SK-N-SH (cell line): ENCODE measurements at regions not wholly inside any gene's neighbourhood (a gene's known extent, or its start where the extent isn't known, plus 50 kb on each side); places are given as distances from the start of the nearest gene placed in this dataset.

Experiments
- CTCF ChIA-PET: fragments of 300-600, 350-600 bp; formaldehyde crosslinking; extraction: SDS; loops from one replicate; lab custom pipeline; 2021; lab: Yijun Ruan, JAX
- POLR2A ChIA-PET: fragments of 350-600 bp; sonication (Branson Sonifier 250); formaldehyde crosslinking; extraction: SDS; loops from one replicate; lab custom pipeline; 2020; ENCODE audit warnings: antibody characterized with exemption, inconsistent platforms; lab: Yijun Ruan, JAX
- DNase-seq: peaks from one replicate; pipeline ENCODE4 v3.0.0; 2012
- H2AFZ ChIP-seq: fragments of 200-600 bp; sonication (generic); 2 replicates; pipeline ENCODE4 v1.8.1; 2016; ENCODE audit warnings: antibody characterized with exemption, mild to moderate bottlenecking, low read depth
- H3F3A ChIP-seq: fragments of 200-600 bp; sonication (generic); replicated peaks from 2 replicates; pipeline ENCODE3; 2016; ENCODE audit warnings: antibody characterized with exemption, mild to moderate bottlenecking; ENCODE audit not compliant: insufficient read depth
- H3K27ac ChIP-seq, 2 experiments: fragments of 200-500 bp in 1 of 2; fragments of 200-600 bp in 1 of 2; sonication (Bioruptor generic) in 1 of 2; sonication (generic), shearing (Covaris generic) in 1 of 2; 2 replicates each; pipeline versions ENCODE4 v1.5.1 to v1.6.1; 2014 to 2016; ENCODE audit warnings: low read depth in 2 of 2, inconsistent platforms in 1 of 2, low read length in 1 of 2, mild to moderate bottlenecking in 1 of 2, mixed read lengths in 1 of 2
- H3K27me3 ChIP-seq: fragments of 200-600 bp; sonication (generic), shearing (Covaris generic); 2 replicates; pipeline ENCODE4 v1.6.1; 2016; ENCODE audit warnings: mixed run types; ENCODE audit not compliant: insufficient read depth
- H3K36me3 ChIP-seq, 2 experiments: fragments of 200-500 bp in 1 of 2; fragments of 200-600 bp in 1 of 2; sonication (Bioruptor generic) in 1 of 2; sonication (generic) in 1 of 2; replicated peaks in 1 of 2; 2 replicates each; pipeline versions ENCODE3 to v1.5.1; 2014 to 2016; ENCODE audit warnings: low read length in 1 of 2, mild to moderate bottlenecking in 1 of 2; ENCODE audit not compliant: insufficient read depth in 2 of 2, control insufficient read depth in 1 of 2
- H3K4me1 ChIP-seq, 2 experiments: fragments of 200-500 bp in 1 of 2; fragments of 200-600 bp in 1 of 2; sonication (Bioruptor generic) in 1 of 2; sonication (generic), shearing (Covaris generic) in 1 of 2; 2 replicates each; pipeline versions ENCODE4 v1.5.1 to v1.6.1; 2014 to 2016; ENCODE audit warnings: low read depth in 1 of 2, low read length in 1 of 2, mixed run types in 1 of 2; ENCODE audit not compliant: insufficient read depth in 2 of 2, control insufficient read depth in 1 of 2
- H3K4me2 ChIP-seq: fragments of 200-600 bp; sonication (generic), shearing (Covaris generic); 2 replicates; pipeline ENCODE4 v1.6.1; 2017; ENCODE audit warnings: mixed run types
- H3K4me3 ChIP-seq, 2 experiments: fragments of 200-500 bp in 1 of 2; fragments of 200-600 bp in 1 of 2; sonication (Bioruptor generic) in 1 of 2; sonication (generic), shearing (Covaris generic) in 1 of 2; 2 replicates each; pipeline versions ENCODE4 v1.5.1 to v1.8.1; 2014 to 2016; ENCODE audit warnings: low read depth in 2 of 2, inconsistent platforms in 1 of 2, low read length in 1 of 2, mild to moderate bottlenecking in 1 of 2, mixed read lengths in 1 of 2, moderate library complexity in 1 of 2
- H3K79me2 ChIP-seq: fragments of 200-600 bp; sonication (generic); 2 replicates; pipeline ENCODE4 v1.8.1; 2017; ENCODE audit warnings: mild to moderate bottlenecking; ENCODE audit not compliant: insufficient read depth
- H3K9ac ChIP-seq: fragments of 200-600 bp; sonication (generic); 2 replicates; pipeline ENCODE4 v1.6.1; 2017; ENCODE audit warnings: mixed run types
- H3K9me2 ChIP-seq: fragments of 200-600 bp; sonication (generic); 2 replicates; pipeline ENCODE4 v1.6.1; 2017; ENCODE audit warnings: mixed run types
- H3K9me3 ChIP-seq: fragments of 200-600 bp; sonication (generic); 2 replicates; pipeline ENCODE4 v1.6.1; 2017; ENCODE audit warnings: mixed run types, mild to moderate bottlenecking, moderate library complexity
- H4K20me1 ChIP-seq: fragments of 200-600 bp; sonication (generic); 2 replicates; pipeline ENCODE4 v1.6.1; 2017; ENCODE audit warnings: mild to moderate bottlenecking, mixed run types; ENCODE audit not compliant: insufficient read depth
- CHD2 ChIP-seq: fragments of 150-350 bp; IDR thresholded peaks from 2 replicates; pipeline ENCODE4 v1.6.1; 2018; ENCODE audit warnings: low read length; ENCODE audit not compliant: partially characterized antibody
- CTCF ChIP-seq: fragments of 200-600 bp; sonication (generic); IDR thresholded peaks from 2 replicates; pipeline ENCODE4 v1.6.1; 2017; ENCODE audit warnings: antibody characterized with exemption, mild to moderate bottlenecking, moderate library complexity
- ELF1 ChIP-seq: IDR thresholded peaks from 2 replicates; pipeline ENCODE4 v1.4.0; 2012
- EZH2phosphoT487 ChIP-seq: fragments of 200-600 bp; sonication (generic); IDR thresholded peaks from 2 replicates; pipeline ENCODE4 v1.6.1; 2017; ENCODE audit warnings: low read depth, mixed run types, mild to moderate bottlenecking, antibody characterized with exemption, moderate library complexity, borderline replicate concordance
- FOSL2 ChIP-seq: IDR thresholded peaks from 2 replicates; pipeline ENCODE4 v1.4.0; 2012; ENCODE audit warnings: low read depth, mild to moderate bottlenecking, moderate library complexity, borderline replicate concordance
- FOXJ3 ChIP-seq: sonication (generic); formaldehyde crosslinking; IDR thresholded peaks from 2 replicates; pipeline ENCODE4 v1.5.1; 2020; ENCODE audit warnings: mild to moderate bottlenecking, missing genetic modification reagents
- GABPA ChIP-seq: IDR thresholded peaks from 2 replicates; pipeline ENCODE4 v1.4.0; 2012; ENCODE audit warnings: low read depth, mild to moderate bottlenecking
- JUND ChIP-seq: IDR thresholded peaks from 2 replicates; pipeline ENCODE4 v1.4.0; 2012
- MEF2A ChIP-seq: IDR thresholded peaks from 2 replicates; pipeline ENCODE4 v1.4.0; 2012; ENCODE audit warnings: low read depth, borderline replicate concordance
- MXI1 ChIP-seq: IDR thresholded peaks from 2 replicates; pipeline ENCODE4 v1.6.1; 2012; ENCODE audit warnings: mild to moderate bottlenecking, low read depth, low read length, improper control_type of control experiment
- NFIC ChIP-seq: IDR thresholded peaks from 2 replicates; pipeline ENCODE4 v1.4.0; 2012; ENCODE audit warnings: borderline replicate concordance
- NRF1 ChIP-seq: IDR thresholded peaks from 2 replicates; pipeline ENCODE4 v1.6.1; 2012; ENCODE audit warnings: low read depth, mild to moderate bottlenecking, low read length
- POLR2AphosphoS5 ChIP-seq: IDR thresholded peaks from 2 replicates; pipeline ENCODE4 v1.6.1; 2012; ENCODE audit warnings: low read depth, low read length
- REST ChIP-seq: IDR thresholded peaks from 2 replicates; pipeline ENCODE4 v1.6.1; 2012; ENCODE audit warnings: mild to moderate bottlenecking, low read depth, low read length, moderate library complexity
- RFX5 ChIP-seq: IDR thresholded peaks from 2 replicates; pipeline ENCODE4 v1.6.1; 2012; ENCODE audit warnings: mild to moderate bottlenecking, improper control_type of control experiment, low read length
- SMC3 ChIP-seq: IDR thresholded peaks from 2 replicates; pipeline ENCODE4 v1.6.1; 2012; ENCODE audit warnings: low read depth, low read length, improper control_type of control experiment
- TAF1 ChIP-seq: IDR thresholded peaks from 2 replicates; pipeline ENCODE4 v1.6.1; 2012; ENCODE audit warnings: low read depth, mild to moderate bottlenecking, low read length, moderate library complexity, borderline replicate concordance
- TCF12 ChIP-seq: IDR thresholded peaks from 2 replicates; pipeline ENCODE4 v1.4.0; 2012
- TEAD4 ChIP-seq: IDR thresholded peaks from 2 replicates; pipeline ENCODE4 v1.4.0; 2012; ENCODE audit warnings: mild to moderate bottlenecking, borderline replicate concordance; ENCODE audit not compliant: insufficient read depth
- USF1 ChIP-seq: IDR thresholded peaks from 2 replicates; pipeline ENCODE4 v1.4.0; 2012; ENCODE audit warnings: low read depth, borderline replicate concordance
- ZBTB33 ChIP-seq: IDR thresholded peaks from 2 replicates; pipeline ENCODE4 v1.4.0; 2012; ENCODE audit warnings: low read depth, borderline replicate concordance
- WGBS: methylation state at CpG from one replicate; pipeline ENCODE4 v1.1.6; 2017; ENCODE audit warnings: low lambda C conversion rate; 5-methylcytosine and 5-hydroxymethylcytosine counted together
- TF ChIP-seq, protein P1 (sequence below): IDR thresholded peaks from 2 replicates; pipeline ENCODE4 v1.4.0; 2012; ENCODE audit warnings: low read depth

DNA sequence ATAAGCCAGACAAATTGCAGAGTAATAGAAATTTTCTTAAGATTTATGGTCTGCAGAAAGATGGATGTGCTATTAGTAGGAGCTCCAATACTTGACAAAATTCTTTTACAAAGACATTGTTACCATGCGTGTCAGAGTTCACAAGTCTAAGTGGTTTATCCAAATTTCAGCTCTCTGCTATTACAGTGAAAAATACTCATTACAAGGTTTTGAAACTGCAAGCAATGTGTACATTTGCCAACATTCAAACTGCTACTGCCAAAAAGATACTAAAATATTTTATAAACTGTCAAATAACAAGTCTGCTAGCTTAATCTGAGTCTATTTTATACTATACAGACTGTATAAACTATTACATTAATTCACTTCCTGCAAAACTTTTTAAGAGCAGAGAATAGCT is 1341.5 kb upstream of the ACVR2A start:
- no peak for TF ChIP-seq USF1
- no peak for TF ChIP-seq EZH2phosphoT487
- no peak for TF ChIP-seq POLR2AphosphoS5
- TF ChIP-seq CTCF, result no peak
- TF ChIP-seq TAF1, result no peak
- TF ChIP-seq JUND, result no peak
- no peak for TF ChIP-seq NRF1
- TF ChIP-seq RFX5, result no peak
- no peak for TF ChIP-seq CHD2
- TF ChIP-seq TCF12, result no peak
- TF ChIP-seq FOSL2, result no peak
- H3K79me2 ChIP-seq, result no peaks in the 10 kb centered on the region
- H3K27ac ChIP-seq, result no peak overlapping the region
- no peak overlapping the region for H2AFZ ChIP-seq
- 87% methylated on average over 1 of the region's 1 CpG for WGBS
- ChIA-PET CTCF (interaction anchor here (0.6 kb wide), 1 partner anchor 1661 kb away, joined by 3 read pairs; no protein-coding TSS in a partner anchor), POLR2A (no interaction called here)
- H3K9me3 ChIP-seq, result no peaks in the 10 kb centered on the region
- no peaks in the 10 kb centered on the region for H3K9me2 ChIP-seq
- H3F3A ChIP-seq, result no peaks in the 10 kb centered on the region
- H3K4me2 ChIP-seq, result no peak overlapping the region
- H3K9ac ChIP-seq, result no peak overlapping the region
- H3K4me1 ChIP-seq, result no peaks in the 10 kb centered on the region; a peak in 1 of 4 replicates
- H3K36me3 ChIP-seq, result no peaks in the 10 kb centered on the region
- no peak for DNase-seq
- no peaks in the 10 kb centered on the region for H4K20me1 ChIP-seq
- H3K27me3 ChIP-seq, result no peaks in the 10 kb centered on the region
- H3K4me3 ChIP-seq, result no peak overlapping the region

DNA sequence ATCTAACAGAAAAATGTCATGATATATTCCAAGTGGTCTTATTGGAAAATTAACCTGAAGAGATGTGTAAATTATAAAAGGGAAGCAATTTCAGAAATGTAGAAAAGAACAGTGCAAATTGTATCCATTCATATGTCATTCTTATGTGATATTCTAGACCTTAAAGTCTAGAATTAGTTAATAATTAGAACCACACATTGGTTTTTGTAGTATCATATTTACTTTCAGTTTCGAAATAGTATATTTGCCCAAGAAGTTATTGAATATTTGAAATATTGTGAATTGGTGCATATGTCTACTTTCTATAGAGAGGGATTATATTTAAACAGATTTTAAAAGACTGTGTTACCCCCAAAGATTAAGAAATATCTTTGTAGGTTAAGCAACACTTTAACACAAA is 1348.6 kb upstream of the ACVR2A start:
- no peak for DNase-seq
- no peak overlapping the region for H3K27ac ChIP-seq
- 26% methylated on average over 1 of the region's 1 CpG for WGBS
- TF ChIP-seq RFX5, result no peak
- TF ChIP-seq, protein P1, sequence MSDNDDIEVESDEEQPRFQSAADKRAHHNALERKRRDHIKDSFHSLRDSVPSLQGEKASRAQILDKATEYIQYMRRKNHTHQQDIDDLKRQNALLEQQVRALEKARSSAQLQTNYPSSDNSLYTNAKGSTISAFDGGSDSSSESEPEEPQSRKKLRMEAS, result no peak
- TF ChIP-seq TEAD4, result no peak
- TF ChIP-seq TCF12, result no peak
- TF ChIP-seq REST, result no peak
- no peak for TF ChIP-seq GABPA
- TF ChIP-seq NFIC, result no peak
- TF ChIP-seq MXI1, result no peak
- no peak for TF ChIP-seq ELF1
- no peak for TF ChIP-seq ZBTB33
- no peak for TF ChIP-seq SMC3
- TF ChIP-seq FOXJ3 (CRISPR knock-in tag), result no peak
- no peak for TF ChIP-seq CHD2
- TF ChIP-seq MEF2A, result no peak

More for the DNA sequence above, 1348.6 kb upstream of the ACVR2A start:
- Histone ChIP-seq H3K9ac (no peak overlapping the region), H2AFZ (no peak overlapping the region), H3K4me2 (peak overlapping the region; percentile 15), H3K36me3 (no peaks in the 10 kb centered on the region), H3K9me3 (no peaks in the 10 kb centered on the region), H3K27me3 (no peaks in the 10 kb centered on the region), H3K4me1 (no peaks in the 10 kb centered on the region; a peak in 1 of 4 replicates), H3K9me2 (no peaks in the 10 kb centered on the region), H3K79me2 (no peaks in the 10 kb centered on the region), H3K4me3 (no peak overlapping the region), H4K20me1 (no peaks in the 10 kb centered on the region), H3F3A (no peaks in the 10 kb centered on the region)
- POLR2A ChIA-PET, result no interaction called here
- CTCF ChIA-PET, result no interaction called here
